Parathyroid adenoma (tissue), 2 donors: ENCODE measurements at regions not wholly inside any gene's neighbourhood (a gene's known extent, or its start where the extent isn't known, plus 50 kb on each side); places are given as distances from the start of the nearest gene placed in this dataset.
"Not testable (repeated sequence)": the region's sequence is repeated elsewhere in the genome, so short reads cannot be mapped to it uniquely, and the experiment has no call there.

Experiments
- H2AFZ ChIP-seq: fragments of 300-600 bp; sonication (generic); one replicate; pipeline ENCODE4 v1.7.0; 2017; ENCODE audit warnings: antibody characterized with exemption, mild to moderate bottlenecking
- H3K27ac ChIP-seq: fragments of 300-600 bp; sonication (generic); one replicate; pipeline ENCODE4 v1.7.0; 2017
- H3K27me3 ChIP-seq: fragments of 300-600 bp; sonication (generic); one replicate; pipeline ENCODE4 v1.7.0; 2017; ENCODE audit warnings: low read length; ENCODE audit not compliant: control insufficient read depth, insufficient read depth
- H3K36me3 ChIP-seq: fragments of 300-600 bp; sonication (generic); one replicate; pipeline ENCODE4 v1.7.0; 2017; ENCODE audit warnings: low read length; ENCODE audit not compliant: control insufficient read depth, insufficient read depth
- H3K4me1 ChIP-seq: fragments of 300-600 bp; sonication (generic); one replicate; pipeline ENCODE4 v1.7.0; 2017; ENCODE audit warnings: control low read depth
- H3K4me2 ChIP-seq: fragments of 300-600 bp; sonication (generic); one replicate; pipeline ENCODE4 v1.7.0; 2017; ENCODE audit warnings: low read length
- H3K4me3 ChIP-seq: fragments of 300-600 bp; sonication (generic); one replicate; pipeline ENCODE4 v1.7.0; 2017; ENCODE audit warnings: low read depth, low read length
- H3K79me2 ChIP-seq: fragments of 300-600 bp; sonication (generic); one replicate; pipeline ENCODE4 v1.7.0; 2017; ENCODE audit warnings: control low read depth
- H3K9ac ChIP-seq: fragments of 300-600 bp; sonication (generic); one replicate; pipeline ENCODE4 v1.7.0; 2017; ENCODE audit warnings: mild to moderate bottlenecking
- H3K9me3 ChIP-seq: fragments of 300-600 bp; sonication (generic); one replicate; pipeline ENCODE4 v1.7.0; 2017; ENCODE audit warnings: low read length; ENCODE audit not compliant: control insufficient read depth
- CTCF ChIP-seq: fragments of 300-600 bp; sonication (generic); IDR thresholded peaks from one replicate; pipeline ENCODE4 v1.7.0; 2017; ENCODE audit warnings: antibody characterized with exemption, mild to moderate bottlenecking
- donor health status: primary hyperparathyroidism.

DNA sequence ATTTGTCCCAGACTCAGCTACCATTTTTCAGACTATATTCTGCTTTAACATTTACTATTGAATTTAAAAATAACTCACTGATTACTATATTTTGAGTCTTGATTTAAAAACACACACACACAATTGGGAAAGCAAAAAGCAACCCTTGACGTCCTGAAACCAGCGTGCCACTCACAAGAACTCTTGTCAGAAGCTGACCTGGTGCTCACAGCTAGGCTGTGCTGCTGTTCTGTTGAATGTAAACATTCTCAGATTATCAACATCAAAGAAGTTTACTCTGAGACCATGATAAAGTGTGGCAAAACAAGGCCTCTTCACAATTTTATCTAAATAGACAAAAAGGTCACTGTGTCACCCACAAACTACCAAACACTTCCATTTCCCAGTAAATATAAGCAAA lies 62.6 kb upstream of the CACNA2D1 start:
- H3K9me3 ChIP-seq = no peaks in the 10 kb centered on the region
- no peaks in the 10 kb centered on the region for H3K79me2 ChIP-seq
- H3K27ac ChIP-seq = no peak overlapping the region

GRCh38 chr7:82501346-82501745 lies 57.8 kb upstream of the CACNA2D1 start:
- H3K79me2 ChIP-seq = no peaks in the 10 kb centered on the region
- no peak for TF ChIP-seq CTCF
- H3K4me3 ChIP-seq = no peak overlapping the region
- H3K9ac ChIP-seq = no peak overlapping the region
- no peak overlapping the region for H2AFZ ChIP-seq
- H3K4me2 ChIP-seq = no peak overlapping the region
- H3K27me3 ChIP-seq = no peaks in the 10 kb centered on the region
- H3K36me3 ChIP-seq = no peaks in the 10 kb centered on the region
- H3K9me3 ChIP-seq = no peaks in the 10 kb centered on the region
- H3K27ac ChIP-seq = no peak overlapping the region
- no peaks in the 10 kb centered on the region for H3K4me1 ChIP-seq

More for the DNA sequence above, 62.6 kb upstream of the CACNA2D1 start:
- Histone ChIP-seq H3K4me1 (no peaks in the 10 kb centered on the region), H3K27me3 (no peaks in the 10 kb centered on the region), H3K36me3 (no peaks in the 10 kb centered on the region), H3K9ac (no peak overlapping the region), H2AFZ (no peak overlapping the region), H3K4me2 (no peak overlapping the region), H3K4me3 (no peak overlapping the region)
- TF ChIP-seq CTCF = no peak

DNA sequence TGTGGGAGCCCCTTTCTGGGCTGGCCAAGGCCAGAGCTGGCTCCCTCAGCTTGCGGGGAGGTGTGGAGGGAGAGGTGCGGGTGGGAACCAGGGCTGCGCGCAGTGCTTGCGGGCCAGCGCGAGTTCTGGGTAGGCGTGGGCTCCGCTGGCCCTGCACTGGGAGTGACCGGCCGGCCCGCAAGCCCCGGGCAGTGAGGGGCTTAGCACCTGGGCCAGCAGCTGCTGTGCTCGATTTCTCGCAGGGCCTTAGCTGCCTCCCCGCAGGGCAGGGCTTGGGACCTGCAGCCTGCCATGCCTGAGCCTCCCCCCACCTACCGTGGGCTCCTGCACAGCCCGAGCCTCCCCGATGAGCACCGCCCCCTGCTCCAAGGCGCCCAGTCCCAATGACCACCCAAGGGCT lies 56.0 kb upstream of the CACNA2D1 start:
- H3K79me2 ChIP-seq, H3K4me3 ChIP-seq, H2AFZ ChIP-seq, H3K4me2 ChIP-seq, H3K4me1 ChIP-seq, H3K27me3 ChIP-seq, H3K36me3 ChIP-seq, H3K27ac ChIP-seq, H3K9me3 ChIP-seq, H3K9ac ChIP-seq: not testable (repeated sequence)

DNA sequence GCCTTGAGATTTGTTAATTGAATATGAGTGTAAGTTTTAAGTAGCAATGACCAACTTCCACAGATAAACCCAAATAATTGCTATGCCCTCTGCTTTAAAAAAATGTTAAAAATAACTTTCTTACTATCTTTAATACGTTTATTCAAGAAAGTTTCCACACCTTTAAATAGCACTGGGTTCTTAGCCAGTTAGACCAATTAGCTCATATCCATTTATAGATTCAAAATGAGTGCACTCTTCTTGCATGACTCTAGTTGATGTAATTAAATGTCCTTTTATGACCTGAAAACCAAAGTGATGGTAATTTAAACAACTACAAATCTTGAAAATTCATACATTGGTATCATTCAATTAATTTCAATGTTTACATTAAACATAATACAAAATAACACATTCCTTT lies 50.8 kb upstream of the CACNA2D1 start:
- Histone ChIP-seq H3K9me3 (no peaks in the 10 kb centered on the region), H3K4me3 (no peak overlapping the region), H3K4me2 (no peak overlapping the region), H3K27ac (no peak overlapping the region), H3K79me2 (no peaks in the 10 kb centered on the region), H3K4me1 (no peaks in the 10 kb centered on the region), H2AFZ (no peak overlapping the region), H3K9ac (no peak overlapping the region), H3K27me3 (no peaks in the 10 kb centered on the region), H3K36me3 (no peaks in the 10 kb centered on the region)
- TF ChIP-seq CTCF = no peak
